ENCODE measurements at regions not wholly inside any gene's neighbourhood (a gene's known extent, or its start where the extent isn't known, plus 50 kb on each side); places are given as distances from the start of the nearest gene placed in this dataset.

DNA sequence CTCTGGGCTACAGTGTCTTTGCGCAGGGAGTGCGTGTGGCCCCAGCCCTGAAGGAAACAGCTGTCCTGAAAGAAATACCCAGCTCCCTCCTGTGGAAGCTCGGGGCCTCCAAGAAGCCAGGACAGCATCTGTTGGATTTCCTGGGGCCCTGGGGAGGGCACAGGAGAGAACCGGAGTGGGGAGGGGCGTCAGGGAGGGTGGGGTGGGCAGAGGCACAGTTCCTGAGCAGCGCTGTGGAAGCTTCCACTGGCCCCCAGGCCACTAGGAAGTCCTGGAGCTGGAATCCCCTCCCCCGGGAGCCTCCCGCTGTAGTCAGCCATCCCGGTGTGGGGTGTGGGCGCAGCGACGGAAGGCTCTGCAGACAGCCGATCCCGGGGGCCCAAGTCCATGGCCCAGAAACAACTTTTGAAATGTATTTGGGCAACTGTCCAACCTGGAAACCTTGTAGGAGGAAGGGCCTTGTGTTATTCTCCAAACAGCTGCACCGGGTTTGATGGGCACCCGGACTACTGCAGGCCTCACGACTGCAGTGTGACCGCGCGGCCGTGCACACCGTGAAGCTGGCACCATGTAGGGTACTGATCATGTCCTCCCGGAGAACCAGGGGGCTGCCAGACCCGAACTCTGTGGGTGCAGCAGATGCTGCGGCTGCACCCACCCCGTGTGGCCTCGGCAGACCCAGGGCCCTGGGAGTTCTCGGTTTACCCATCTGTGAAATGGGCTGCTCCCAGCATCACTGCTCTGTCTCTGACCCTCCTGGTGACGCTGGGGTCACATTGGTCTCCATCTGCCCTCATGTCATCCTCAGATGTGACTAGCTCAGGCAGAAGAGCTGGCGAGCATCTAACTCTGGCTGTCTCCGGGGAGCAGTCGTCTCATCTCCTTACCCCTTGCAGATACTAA is 68.5 kb upstream of the HMX1 start:
- Histone ChIP-seq H3K27me3 (peaks cover 14% of the 10 kb centered on the region), H3K4me3 (ENCODE audit: low read depth in 1 of 2, low read length in 1 of 2) (no peak overlapping the region), H3K27ac (no peak overlapping the region), H3K36me3 (no peaks in the 10 kb centered on the region), H3K9me3 (no peaks in the 10 kb centered on the region), H3K4me1 (ENCODE audit: control insufficient read depth in 1 of 2, insufficient read depth in 1 of 2, low read depth in 1 of 2, low read length in 1 of 2) (no peaks in the 10 kb centered on the region)
- TF ChIP-seq, protein P1, sequence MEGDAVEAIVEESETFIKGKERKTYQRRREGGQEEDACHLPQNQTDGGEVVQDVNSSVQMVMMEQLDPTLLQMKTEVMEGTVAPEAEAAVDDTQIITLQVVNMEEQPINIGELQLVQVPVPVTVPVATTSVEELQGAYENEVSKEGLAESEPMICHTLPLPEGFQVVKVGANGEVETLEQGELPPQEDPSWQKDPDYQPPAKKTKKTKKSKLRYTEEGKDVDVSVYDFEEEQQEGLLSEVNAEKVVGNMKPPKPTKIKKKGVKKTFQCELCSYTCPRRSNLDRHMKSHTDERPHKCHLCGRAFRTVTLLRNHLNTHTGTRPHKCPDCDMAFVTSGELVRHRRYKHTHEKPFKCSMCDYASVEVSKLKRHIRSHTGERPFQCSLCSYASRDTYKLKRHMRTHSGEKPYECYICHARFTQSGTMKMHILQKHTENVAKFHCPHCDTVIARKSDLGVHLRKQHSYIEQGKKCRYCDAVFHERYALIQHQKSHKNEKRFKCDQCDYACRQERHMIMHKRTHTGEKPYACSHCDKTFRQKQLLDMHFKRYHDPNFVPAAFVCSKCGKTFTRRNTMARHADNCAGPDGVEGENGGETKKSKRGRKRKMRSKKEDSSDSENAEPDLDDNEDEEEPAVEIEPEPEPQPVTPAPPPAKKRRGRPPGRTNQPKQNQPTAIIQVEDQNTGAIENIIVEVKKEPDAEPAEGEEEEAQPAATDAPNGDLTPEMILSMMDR (IDR thresholded peaks at IDR 0.05), result no peak

DNA sequence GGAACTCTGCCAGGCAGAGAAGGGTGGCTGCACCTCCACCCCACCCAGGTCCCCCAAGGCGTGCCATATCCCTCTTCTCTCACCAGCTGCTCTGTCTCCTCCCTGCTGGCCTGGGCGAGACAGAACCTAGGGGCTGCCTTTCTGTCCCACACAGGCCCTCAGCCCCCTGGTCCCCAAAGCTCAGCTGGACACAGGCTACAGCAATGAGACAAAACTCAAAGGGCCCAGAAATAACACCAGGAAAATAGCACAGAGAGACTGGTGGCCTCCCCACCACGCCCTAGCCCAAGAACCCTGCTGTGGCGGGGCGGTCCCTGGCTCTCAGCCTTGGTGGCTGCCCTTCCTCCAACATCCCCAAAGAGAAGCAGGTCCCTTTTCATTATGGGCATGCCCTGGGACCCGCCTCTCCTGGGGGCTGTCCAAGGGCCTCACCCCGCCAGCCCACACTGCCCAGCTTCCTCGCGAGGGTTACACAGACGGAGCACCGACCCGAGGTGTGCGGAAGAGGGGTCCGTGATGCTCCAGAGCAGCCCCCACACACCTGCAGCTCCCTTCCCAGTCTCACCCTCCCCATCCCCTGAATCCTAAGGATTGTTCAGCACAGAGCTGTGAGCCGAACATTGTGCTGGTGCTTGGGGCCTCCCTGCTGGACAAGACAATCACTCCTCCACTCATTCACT is 67.7 kb upstream of the HMX1 start:
- Histone ChIP-seq H3K27ac (no peak overlapping the region), H3K36me3 (no peaks in the 10 kb centered on the region), H3K27me3 (peaks cover 14% of the 10 kb centered on the region), H3K4me3 (ENCODE audit: low read depth in 1 of 2, low read length in 1 of 2) (no peak overlapping the region), H3K9me3 (no peaks in the 10 kb centered on the region), H3K4me1 (ENCODE audit: control insufficient read depth in 1 of 2, insufficient read depth in 1 of 2, low read depth in 1 of 2, low read length in 1 of 2) (no peaks in the 10 kb centered on the region)
- TF ChIP-seq, protein P1 (IDR thresholded peaks at IDR 0.05), result no peak

DNA sequence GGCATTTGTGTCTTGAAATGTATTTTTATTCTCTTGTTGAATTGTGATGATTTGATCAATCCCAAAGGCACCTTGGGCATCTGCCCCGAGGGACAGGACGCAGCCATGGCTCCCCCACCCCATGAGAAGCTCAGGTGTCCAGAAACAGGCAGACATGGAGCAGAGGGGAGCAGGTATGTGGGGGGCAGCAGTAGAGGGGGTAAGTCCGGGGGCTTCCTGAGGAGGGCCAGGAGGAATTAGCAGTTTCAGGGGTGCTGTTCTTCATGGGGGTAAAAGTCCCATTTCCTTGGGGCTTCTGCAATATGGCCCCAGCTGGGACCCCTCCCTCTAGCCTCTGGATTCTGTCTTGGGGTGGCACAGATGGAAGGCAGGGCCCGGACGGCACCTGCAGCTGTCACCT is 67.0 kb upstream of the HMX1 start:
- no peaks in the 10 kb centered on the region for H3K9me3 ChIP-seq
- no peaks in the 10 kb centered on the region for H3K36me3 ChIP-seq
- no peaks in the 10 kb centered on the region for H3K4me1 ChIP-seq (ENCODE audit: control insufficient read depth in 1 of 2, insufficient read depth in 1 of 2, low read depth in 1 of 2, low read length in 1 of 2)
- peaks cover 14% of the 10 kb centered on the region for H3K27me3 ChIP-seq
- H3K27ac ChIP-seq, result no peak overlapping the region
- H3K4me3 ChIP-seq (ENCODE audit: low read depth in 1 of 2, low read length in 1 of 2), result no peak overlapping the region
- TF ChIP-seq, protein P1 (IDR thresholded peaks at IDR 0.05), result no peak

DNA sequence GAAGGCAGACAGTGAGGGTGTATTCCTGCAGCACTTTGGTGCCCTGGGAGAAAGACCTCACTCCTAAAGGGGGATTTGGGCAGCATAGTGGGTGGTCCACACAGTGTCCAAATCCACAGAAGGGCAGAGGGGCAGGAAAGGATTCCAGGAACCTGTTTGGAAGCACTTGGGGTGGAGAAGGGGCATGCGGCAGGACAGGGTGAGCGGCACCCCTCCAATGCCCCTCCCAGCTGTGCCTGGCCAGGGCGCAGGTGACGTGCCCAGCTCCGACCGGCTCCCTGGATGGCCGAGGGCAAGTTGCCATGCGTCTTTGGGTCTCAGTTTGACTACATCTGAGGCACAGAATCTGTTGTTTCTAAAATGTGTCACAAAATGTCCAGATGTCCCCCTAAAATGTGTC is 66.5 kb upstream of the HMX1 start:
- Histone ChIP-seq H3K36me3 (no peaks in the 10 kb centered on the region), H3K27me3 (peaks cover 14% of the 10 kb centered on the region)
- TF ChIP-seq, protein P1 (IDR thresholded peaks at IDR 0.05), result no peak

DNA sequence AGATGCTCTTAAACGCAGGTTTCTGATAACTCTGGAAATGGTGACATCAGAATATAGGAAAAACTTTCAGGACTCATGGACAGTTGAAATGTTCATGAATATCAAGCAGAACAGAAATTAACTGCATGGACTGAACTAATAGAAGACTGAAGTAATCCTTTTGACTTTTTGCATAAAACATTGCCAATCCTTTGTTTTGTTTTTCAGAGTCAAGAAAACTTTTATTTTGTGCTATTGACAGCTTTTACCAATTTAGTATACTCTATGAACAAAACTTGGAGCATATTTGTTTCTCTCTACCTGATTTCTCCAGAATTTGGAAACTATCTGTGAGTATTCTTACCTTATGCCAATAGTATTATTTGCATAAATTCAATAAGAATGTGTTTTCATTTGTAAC is 61.2 kb upstream of the HMX1 start:
- TF ChIP-seq, protein P1 (IDR thresholded peaks at IDR 0.05), result no peak
- Histone ChIP-seq H3K9me3 (no peaks in the 10 kb centered on the region), H3K4me3 (ENCODE audit: low read depth in 1 of 2, low read length in 1 of 2) (no peak overlapping the region), H3K36me3 (no peaks in the 10 kb centered on the region), H3K4me1 (ENCODE audit: control insufficient read depth in 1 of 2, insufficient read depth in 1 of 2, low read depth in 1 of 2, low read length in 1 of 2) (no peaks in the 10 kb centered on the region), H3K27ac (no peak overlapping the region), H3K27me3 (peaks cover 8% of the 10 kb centered on the region)

More for the DNA sequence above, 66.5 kb upstream of the HMX1 start:
- Histone ChIP-seq H3K27ac (no peak overlapping the region), H3K4me1 (ENCODE audit: control insufficient read depth in 1 of 2, insufficient read depth in 1 of 2, low read depth in 1 of 2, low read length in 1 of 2) (no peaks in the 10 kb centered on the region), H3K9me3 (no peaks in the 10 kb centered on the region), H3K4me3 (ENCODE audit: low read depth in 1 of 2, low read length in 1 of 2) (no peak overlapping the region)
